ENCODE measurements at regions not wholly inside any gene's neighbourhood (a gene's known extent, or its start where the extent isn't known, plus 50 kb on each side); places are given as distances from the start of the nearest gene placed in this dataset.

GRCh38 chr5:69030358-69031062 lies 63.3 kb upstream of the SLC30A5 start (continued):
- TF ChIP-seq ZMIZ1 (IDR thresholded peaks at IDR 0.05; ENCODE audit: low read depth in 2 of 2, low read length in 2 of 2) (no peak), NFYB (IDR thresholded peaks at IDR 0.05; ENCODE audit: extremely low read depth, insufficient read length) (no peak), NR3C1 (CRISPR knock-in tag; IDR thresholded peaks at IDR 0.05) (no peak), ATF3 (IDR thresholded peaks at IDR 0.05) (peak; percentile 91), ATF3 (CRISPR knock-in tag; conservative IDR thresholded peaks at IDR 0.05) (no peak), ZNF57 (CRISPR knock-in tag; IDR thresholded peaks at IDR 0.05) (no peak), TSHZ1 (CRISPR knock-in tag; IDR thresholded peaks at IDR 0.05) (no peak), MAZ (CRISPR knock-in tag; conservative IDR thresholded peaks at IDR 0.05 in 1 of 2, IDR thresholded peaks at IDR 0.05 in 1 of 2) (no peak), C11orf30 (IDR thresholded peaks at IDR 0.05; ENCODE audit: low read depth) (no peak), RFX7 (CRISPR knock-in tag; IDR thresholded peaks at IDR 0.05) (no peak), SMC3 (conservative IDR thresholded peaks at IDR 0.05; ENCODE audit: insufficient read depth, low read depth, low read length) (no peak)
- TF ChIP-seq, protein P1, sequence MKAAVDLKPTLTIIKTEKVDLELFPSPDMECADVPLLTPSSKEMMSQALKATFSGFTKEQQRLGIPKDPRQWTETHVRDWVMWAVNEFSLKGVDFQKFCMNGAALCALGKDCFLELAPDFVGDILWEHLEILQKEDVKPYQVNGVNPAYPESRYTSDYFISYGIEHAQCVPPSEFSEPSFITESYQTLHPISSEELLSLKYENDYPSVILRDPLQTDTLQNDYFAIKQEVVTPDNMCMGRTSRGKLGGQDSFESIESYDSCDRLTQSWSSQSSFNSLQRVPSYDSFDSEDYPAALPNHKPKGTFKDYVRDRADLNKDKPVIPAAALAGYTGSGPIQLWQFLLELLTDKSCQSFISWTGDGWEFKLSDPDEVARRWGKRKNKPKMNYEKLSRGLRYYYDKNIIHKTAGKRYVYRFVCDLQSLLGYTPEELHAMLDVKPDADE (conservative IDR thresholded peaks at IDR 0.05; ENCODE audit: control insufficient read depth, low read depth, low read length) = no peak
- TF ChIP-seq, protein P2, sequence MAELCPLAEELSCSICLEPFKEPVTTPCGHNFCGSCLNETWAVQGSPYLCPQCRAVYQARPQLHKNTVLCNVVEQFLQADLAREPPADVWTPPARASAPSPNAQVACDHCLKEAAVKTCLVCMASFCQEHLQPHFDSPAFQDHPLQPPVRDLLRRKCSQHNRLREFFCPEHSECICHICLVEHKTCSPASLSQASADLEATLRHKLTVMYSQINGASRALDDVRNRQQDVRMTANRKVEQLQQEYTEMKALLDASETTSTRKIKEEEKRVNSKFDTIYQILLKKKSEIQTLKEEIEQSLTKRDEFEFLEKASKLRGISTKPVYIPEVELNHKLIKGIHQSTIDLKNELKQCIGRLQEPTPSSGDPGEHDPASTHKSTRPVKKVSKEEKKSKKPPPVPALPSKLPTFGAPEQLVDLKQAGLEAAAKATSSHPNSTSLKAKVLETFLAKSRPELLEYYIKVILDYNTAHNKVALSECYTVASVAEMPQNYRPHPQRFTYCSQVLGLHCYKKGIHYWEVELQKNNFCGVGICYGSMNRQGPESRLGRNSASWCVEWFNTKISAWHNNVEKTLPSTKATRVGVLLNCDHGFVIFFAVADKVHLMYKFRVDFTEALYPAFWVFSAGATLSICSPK (IDR thresholded peaks at IDR 0.05; ENCODE audit: borderline replicate concordance) = no peak
- TF ChIP-seq, protein P3, sequence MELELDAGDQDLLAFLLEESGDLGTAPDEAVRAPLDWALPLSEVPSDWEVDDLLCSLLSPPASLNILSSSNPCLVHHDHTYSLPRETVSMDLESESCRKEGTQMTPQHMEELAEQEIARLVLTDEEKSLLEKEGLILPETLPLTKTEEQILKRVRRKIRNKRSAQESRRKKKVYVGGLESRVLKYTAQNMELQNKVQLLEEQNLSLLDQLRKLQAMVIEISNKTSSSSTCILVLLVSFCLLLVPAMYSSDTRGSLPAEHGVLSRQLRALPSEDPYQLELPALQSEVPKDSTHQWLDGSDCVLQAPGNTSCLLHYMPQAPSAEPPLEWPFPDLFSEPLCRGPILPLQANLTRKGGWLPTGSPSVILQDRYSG (tag; conservative IDR thresholded peaks at IDR 0.05; ENCODE audit: low read depth) = no peak

All from K562 (cell line).